HK-2 (cell line): ENCODE measurements at regions not wholly inside any gene's neighbourhood (a gene's known extent, or its start where the extent isn't known, plus 50 kb on each side); places are given as distances from the start of the nearest gene placed in this dataset.

Experiments used
- DNase-seq: peaks from one replicate; pipeline ENCODE4 v3.0.0-alpha.2; 2018; ENCODE audit not compliant: unreplicated experiment

DNA sequence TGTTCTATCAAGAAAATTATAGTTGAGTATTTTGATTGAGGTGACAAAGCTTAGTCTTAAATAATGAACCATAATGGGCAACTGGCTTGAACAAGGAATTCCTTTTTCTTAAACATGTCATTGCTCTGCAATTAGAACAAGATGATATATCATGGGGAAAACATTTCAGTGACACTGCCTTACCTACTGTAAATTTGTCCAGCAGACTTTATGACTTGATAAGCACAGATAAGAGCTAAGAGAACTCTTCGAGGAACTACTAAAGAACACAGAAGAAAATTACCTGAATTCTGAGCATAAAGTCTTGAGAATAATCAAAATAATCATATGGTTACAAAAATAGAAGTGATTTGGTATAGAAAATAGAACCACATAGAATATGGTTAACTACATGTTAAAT lies 257.8 kb downstream of the PDHA2 start:
- DNase-seq, result no peak

DNA sequence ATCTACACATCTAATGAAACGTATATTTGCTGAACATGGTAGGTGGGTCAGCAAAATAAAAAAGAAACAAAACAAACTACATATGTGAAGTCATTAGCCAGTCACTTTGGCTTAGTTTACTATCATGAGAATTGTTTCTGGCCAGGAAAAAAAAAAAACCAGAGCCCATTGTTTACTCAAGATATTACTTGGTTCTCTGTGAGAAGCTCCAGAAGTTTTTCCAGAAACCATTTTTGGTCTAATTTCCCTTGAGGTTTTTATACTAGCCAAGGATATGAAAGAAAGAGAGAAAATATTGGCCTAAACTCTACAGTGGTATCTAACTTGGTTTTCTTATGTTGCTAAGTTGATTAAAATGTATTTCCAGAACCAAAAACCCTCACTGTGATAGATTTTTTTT lies 259.1 kb downstream of the PDHA2 start:
- no peak for DNase-seq

DNA sequence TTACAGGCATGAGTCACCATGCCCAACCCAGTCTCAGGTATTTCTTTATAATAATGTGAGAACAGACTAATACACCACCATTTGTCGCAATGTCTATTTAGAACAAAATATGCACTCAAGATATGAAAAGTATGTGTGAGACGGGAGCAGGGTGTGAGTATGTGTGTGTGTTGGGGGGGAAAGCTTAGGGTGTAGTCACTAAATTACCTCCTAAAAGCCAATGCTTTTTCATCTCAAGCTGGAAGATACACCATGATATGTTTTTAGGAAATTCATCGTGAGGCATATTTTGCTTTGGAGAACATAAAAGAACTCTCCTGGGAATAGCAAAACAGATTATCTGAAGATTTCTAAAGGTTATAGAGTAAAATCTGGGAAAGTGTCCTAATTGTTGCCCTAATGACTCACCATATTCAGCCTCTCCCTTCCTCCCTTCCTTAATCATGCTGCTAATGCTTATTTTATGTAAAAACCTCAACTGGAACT lies 262.7 kb downstream of the PDHA2 start:
- DNase-seq, result no peak

DNA sequence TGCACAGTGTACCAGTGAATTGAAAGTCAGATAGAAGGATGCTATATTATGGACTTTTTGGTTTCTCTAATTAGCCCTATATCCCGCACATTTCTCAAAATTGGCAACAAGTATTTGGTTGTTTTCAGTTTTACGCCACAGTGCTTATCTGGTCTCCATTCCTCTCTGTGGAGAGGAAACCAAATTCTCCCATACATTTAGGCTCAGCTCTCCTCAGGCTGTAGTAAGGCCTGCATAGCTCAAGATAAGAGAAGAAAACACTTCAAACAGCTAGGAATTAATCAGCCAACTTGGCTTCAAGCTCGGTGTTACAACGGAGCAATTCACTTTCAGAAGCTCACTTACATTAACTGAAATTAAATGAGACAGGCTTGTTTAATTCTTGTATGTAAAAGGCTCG lies 263.2 kb downstream of the PDHA2 start:
- no peak for DNase-seq

DNA sequence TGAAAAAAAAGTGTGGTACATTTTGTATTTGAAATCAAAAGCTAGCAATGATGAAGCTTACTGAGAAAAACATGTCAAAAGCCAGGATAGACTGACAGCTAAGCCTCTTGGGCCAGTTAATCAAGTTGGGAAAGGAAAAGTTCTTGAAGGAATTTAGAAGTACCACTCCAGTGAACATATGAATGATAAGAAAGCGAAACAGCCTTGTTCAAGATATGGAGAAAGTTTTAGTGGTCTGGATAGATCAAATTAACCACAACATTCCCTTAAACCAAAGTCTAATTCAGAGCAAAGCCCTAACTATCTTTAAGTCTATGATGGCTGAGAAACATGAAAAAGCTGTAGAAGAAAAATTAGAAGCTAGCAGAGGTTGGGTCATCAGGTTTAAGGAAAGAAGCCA lies 268.3 kb downstream of the PDHA2 start:
- no peak for DNase-seq

DNA sequence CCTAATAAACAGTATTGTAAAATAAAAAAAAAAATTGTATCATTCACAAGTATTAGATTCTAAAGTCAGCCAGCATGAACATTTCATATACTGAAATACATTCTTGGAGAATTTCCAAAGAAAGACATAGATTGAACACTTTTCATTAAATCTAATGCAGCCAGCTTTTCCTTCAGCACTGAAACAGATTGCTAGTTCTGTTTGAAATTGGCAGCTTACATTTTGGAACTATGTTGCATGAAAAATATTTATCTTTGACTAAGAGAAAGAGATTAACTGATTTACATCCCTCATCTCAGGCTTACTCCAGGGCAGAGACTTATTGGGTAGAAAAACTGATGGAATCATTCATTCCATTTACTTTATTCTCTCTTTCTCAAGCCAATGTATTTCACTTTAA lies 272.7 kb downstream of the PDHA2 start:
- no peak for DNase-seq

DNA sequence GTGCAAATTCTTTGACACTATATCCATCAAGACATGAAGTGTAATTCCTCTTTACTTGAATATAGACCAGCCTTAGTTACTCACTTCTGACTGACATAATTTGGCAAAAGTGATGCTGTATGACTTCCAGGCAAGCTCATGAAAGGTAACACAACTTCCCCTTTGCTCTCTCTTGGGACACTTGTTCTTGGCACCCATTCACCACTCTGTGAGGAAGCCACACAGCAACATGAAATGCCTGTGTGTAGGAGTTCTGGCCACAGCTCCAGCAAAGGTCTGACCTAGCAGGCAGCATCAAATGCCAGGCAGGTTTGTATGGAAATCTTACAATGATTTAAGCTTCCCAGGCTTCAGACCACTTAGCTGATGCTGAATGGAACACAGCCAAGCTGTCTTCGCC lies 280.3 kb downstream of the PDHA2 start:
- no peak for DNase-seq

DNA sequence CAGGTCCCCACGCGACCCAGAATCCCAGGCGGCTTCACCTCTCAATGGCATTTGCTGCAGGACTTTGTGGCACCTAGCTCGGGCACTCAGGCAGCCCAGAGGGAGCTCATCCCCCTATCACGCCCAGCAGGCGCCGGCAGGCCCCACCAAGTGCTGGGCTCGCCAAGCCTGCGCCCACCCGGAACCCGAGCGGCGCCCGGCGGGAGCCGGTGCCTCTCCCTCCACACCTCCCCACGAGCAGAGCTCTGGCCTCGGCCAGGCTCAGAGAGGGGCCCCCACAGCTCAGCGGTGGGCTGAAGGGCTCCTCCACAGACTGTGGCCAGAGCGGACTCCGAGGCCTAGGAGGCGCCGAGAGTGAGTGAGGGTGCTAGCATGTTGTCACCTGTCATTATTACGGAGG lies 286.3 kb downstream of the PDHA2 start:
- no peak for DNase-seq

DNA sequence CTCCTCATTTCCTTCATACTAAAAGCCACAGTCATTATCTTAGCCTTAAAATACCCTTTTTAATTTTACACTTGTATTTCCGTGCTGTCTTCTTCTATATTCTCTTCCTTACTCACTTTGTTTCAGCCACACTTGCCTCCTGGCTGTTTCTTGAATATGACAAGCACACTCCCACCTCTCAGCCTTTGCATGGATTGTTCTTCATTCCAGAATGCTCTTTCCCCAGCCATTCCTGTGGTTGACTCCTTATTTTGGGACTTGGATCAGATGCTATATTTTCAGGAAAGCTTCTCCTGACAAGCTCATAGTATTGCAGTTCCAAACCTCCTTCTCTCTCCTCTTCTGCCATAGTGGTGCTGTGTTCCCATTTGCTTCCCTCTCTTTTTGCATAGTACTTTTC lies 291.3 kb downstream of the PDHA2 start:
- DNase-seq, result no peak

DNA sequence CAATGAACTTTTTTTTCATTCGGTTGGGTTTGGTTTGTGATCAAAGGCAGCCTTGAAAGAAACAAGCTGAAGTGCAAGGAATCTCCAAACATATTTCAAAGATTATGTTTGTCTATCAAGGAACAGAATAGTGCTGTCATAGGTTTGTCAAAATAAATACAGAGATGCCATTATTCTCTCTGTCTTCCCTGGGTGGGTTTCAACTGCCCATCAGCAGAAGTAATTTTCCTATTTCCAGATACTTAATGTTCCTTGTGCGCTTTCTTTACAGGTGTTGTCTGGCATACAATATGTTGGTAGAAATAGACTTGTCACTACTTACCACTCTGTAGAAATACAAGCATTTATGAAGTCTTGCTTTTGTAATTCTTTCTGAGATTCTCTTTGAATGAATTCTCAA lies 294.9 kb downstream of the PDHA2 start:
- no peak for DNase-seq

DNA sequence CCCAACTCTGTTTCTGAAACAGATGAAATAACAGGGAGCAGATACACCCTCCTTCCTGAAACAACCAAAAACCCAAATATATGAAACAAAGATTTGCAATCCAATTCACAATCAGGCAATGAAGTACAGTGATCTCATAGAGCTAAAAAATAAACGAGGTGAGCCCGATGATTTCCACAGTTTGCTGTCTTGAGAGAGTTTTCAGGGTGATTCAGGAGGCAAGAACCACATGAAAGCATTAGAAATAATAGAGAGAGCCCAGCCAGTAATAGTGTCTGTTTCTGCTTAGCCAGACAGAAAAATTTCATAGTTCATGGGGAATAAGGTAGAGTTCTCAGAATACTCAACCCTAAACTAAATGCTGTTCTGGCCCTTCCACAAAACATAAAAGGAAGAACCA lies 296.2 kb downstream of the PDHA2 start:
- no peak for DNase-seq

DNA sequence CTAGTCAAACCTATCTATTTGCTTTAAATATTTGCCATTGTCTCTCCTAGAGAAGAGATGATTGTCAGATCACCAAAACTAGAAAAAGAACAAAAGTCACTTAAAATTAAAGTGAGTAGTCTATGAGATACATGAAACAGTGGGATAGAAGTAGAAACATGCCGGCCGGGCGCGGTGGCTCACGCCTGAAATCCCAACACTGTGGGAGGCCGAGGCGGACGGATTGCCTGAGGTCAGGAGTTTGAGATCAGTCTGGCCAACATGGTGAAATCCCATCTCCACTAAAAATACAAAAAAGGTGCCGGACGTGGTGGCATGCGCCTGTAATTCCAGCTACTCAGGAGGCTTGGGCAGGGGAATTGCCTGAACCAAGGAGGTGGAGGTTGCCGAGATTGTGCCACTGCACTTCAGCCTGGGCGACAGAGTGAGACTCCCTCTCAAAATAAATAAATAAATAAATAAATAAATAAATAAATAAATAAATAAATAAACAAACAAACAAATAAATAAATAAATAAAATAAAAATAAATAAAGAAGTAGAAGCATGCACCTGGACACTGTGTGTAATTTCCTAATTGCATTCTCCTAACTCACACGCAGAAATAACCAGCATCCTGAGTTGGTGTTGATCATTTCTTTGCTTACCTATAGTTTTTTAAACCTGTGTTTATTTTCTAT lies 299.5 kb downstream of the PDHA2 start:
- DNase-seq, result no peak

DNA sequence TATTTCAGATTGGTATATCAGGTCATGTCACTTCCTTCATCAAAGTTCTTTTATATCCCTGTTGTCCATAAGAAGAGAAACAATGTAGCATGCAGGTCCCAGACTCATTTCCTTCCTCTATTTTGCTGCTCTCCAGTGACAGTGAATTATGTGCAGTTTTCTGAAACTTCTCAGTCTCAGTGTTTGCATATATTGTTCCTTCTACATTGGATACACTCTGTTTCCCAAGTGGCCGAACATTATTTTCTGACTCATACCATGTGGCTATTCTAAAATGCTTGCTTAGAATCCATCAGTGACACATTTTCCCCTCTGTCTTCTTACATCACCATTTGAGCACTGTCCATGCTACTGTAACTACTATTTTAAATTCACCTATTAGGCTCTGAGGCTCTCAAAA lies 305.7 kb downstream of the PDHA2 start:
- DNase-seq, result no peak

DNA sequence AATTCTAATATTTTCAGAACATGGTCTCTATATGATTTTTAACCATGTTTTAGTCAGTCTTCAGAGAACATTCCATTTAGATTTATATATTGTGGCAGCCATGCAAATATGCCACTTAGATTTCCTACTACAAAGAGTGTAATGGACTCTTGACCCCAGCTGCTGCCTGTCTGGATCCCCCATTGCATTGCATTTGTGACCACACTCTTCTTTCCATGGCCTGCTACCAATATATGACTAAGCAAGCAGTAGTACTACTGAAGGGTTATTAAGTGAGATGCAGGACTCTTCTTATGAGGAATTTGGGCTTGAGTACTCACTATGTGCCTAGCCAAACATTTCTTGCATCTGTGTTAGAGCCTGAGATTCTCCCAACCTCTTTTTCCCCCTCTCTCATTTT lies 306.8 kb downstream of the PDHA2 start:
- DNase-seq, result no peak

DNA sequence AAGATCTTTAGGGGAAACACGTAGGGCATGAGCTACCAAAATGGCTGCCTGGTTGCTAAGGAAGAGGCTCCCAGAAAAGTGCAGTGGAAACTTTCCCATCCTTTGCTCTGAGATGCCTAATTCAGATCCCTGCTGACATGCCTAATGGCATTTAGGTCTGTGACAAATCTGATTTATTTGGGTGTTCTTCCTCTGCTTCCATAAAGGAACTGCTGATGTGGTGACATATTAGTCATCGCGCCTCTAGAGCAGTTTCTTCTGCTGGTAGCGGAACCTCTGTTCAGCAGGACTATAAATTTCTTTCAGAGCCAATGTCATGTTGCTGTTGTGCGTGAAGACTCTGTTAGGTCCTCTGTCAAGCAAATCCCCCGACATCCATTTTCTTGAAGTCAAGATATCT lies 310.0 kb downstream of the PDHA2 start:
- no peak for DNase-seq

DNA sequence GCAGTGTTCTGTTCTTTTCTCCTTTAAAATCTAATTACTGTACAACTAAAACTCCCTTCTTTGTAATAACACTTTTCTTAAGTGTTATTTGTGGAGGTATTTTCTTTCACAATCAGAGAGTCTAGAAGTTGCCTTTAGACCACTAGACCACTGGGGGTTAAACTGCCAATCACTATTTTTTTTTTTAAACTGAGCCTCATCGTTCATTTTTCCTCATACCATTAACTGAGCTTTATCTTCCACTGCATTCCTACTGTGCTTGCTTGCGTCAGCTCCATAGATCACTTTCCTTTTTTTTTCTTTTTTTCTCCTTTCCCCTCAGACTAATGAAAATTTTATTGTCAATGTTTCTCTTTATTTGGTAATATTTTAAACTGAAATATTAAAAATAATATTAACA lies 310.6 kb downstream of the PDHA2 start:
- DNase-seq, result no peak

DNA sequence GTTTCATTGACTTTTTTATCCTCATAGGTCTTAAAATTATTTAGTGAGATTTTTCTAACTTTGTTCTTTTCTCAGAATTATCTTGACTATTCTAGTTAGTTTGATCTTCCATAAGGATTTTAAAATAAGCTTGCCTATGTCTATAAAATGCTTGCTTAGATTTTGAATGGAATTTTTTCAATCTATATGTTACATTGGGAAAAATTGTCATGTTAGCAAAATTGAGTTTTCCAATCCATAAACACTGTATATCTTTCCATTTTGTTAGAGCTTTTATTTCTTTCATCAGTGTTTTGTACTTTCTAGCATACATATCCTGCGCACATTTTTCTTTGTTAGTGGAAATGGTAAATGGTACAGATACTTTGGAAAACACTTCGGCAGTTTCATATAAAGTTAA lies 312.9 kb downstream of the PDHA2 start:
- DNase-seq, result no peak

DNA sequence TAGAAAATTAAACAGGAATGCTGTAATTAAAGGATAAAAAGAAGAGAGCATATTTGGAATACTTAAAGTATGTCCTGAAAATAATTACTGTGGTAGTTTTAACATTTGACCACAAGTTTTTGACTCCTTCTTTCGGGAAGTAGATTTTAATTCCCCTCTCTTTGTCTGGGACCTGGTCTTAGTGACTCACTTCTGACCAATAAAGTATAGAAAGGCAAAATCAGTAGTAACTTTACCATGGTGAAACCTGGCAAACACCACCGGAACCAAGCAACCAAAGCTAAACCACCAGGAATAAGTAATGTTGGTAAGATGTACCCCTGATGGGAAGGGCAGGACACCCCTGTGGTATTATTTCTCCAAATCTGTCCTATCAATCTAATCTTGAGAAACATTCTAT lies 314.8 kb downstream of the PDHA2 start:
- no peak for DNase-seq

DNA sequence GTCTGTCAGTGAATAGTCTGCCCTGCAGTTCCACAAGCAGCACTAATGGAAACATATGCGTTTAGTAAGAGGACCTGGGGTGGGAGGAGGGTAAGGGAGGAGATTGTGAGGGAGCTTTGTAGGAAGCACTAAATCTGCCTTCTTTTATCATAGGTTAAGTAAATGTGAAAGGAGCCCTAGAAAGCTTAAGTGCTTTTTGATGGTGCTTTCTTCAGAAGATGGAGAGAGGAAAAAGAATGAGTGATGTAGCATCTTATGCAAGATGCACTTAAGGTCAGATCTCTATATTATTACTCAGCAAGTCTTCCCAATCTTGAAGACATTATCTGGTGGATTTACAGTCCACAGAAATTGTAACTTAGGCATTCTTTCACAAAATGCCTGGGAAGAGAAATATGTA lies 322.7 kb downstream of the PDHA2 start:
- DNase-seq, result no peak

DNA sequence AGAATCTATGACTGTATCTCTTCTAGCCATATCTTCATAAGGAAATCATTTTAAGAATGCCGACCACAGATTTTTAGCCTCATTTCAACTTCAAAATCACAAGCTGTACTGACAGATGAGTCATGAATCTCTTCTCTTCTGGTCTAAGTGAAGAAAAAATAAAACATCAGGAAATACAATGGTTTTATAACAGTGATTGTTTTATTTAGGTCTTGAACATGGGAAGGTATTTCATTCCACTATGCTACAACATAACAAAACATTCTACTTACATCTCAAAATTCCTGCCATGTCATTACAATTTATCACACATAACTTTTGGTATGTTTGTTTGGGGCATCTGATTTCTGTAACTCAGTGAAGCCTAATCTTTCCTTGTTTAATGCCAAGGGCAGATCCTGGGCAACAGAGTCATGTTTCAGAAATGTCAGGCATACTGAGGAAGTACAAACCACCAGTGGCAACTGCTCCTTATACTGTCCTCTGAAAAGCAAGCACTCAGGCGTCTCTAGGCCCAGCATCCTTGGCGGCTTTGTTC lies 325.0 kb downstream of the PDHA2 start:
- peak; percentile 28 for DNase-seq

DNA sequence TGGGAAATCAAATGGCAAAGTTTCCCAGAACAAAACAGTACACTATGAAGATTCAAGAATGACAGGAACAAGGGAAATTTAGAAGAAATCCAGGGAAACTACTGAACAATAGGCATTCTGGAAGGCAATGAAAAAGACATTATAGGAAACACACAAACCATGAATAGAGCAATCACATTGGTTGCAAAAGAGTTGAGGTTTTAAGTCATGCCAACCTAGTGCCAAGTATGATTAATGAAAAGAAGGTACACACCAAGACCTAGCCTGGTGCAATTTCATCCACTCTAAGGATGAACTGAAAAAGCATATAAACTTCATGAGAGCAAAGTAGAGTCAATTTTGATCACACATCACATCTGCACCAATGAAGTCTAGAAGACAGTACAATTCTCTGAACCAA lies 326.9 kb downstream of the PDHA2 start:
- DNase-seq, result no peak

DNA sequence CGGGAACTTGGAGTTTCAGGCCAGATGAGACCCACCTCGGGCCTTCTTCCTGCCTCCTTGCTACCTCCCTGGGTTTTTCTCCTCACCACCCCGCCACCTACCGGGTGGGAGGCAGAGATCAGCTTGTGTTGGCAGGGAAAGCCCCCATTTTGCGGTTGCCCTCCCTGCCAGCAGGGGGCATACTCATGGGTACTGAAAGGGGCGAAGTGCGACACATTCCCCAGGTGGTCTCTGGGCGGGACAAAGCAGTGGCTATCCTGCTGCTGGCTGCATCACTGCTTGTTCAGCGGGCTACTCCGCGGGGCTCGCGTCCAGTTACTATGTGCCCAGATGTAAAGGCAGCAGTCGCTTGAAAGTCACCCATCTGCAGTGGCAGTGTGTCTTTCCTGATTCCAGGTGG lies 330.3 kb downstream of the PDHA2 start:
- DNase-seq, result no peak

DNA sequence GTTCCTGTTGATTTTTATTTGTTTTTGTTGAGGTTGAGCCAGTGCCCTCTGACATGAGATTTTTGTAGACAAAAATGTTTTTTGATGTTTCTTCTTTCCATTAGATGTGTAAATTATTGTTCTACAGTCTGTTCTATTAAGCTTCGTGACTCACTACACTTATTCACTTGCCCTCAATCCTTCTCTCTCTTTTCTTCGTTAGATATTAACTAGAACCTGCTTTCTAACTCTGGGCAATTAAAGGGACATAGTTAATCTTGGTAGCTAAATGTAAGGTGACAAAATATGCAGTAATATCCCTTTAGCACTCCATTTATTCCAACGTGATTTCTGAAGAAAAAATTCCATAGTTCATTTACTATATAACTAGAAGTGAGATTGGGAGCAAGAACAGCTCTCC lies 333.9 kb downstream of the PDHA2 start:
- DNase-seq, result no peak

DNA sequence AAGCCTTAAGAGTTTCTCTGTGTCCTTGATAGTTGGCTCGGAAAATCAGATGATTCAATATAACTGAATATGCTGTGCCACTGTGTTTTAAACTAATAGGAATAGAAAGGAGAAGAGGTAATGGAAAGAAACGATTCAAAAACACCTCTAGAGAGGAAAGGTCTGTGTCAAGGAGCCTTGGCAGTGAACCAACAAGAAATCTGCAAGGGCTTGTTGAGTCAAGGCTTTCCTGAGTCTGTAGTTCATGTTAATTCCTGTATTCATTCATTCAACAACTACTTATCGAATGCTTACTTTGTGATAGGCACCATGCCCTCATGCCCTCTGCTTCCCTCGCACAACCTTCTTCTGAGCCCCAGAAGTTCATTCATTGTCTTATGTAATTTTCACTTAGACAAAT lies 336.0 kb downstream of the PDHA2 start:
- DNase-seq, result no peak
